OCI-LY7 (cell line): ENCODE measurements at regions not wholly inside any gene's neighbourhood (a gene's known extent, or its start where the extent isn't known, plus 50 kb on each side); places are given as distances from the start of the nearest gene placed in this dataset.

Experiments
- EZH2phosphoT487 ChIP-seq: fragments of 200-600 bp; sonication (generic); IDR thresholded peaks from 2 replicates; pipeline ENCODE4 v1.6.1; 2018; ENCODE audit warnings: low read depth, borderline replicate concordance, mild to moderate bottlenecking, mixed run types, antibody characterized with exemption, low read length, moderate library complexity, mixed read lengths
- TF ChIP-seq, protein P1 (sequence below): fragments of 200-600 bp; sonication (generic); conservative IDR thresholded peaks from 2 replicates; pipeline ENCODE4 v1.5.1; 2014; ENCODE audit warnings: mild to moderate bottlenecking, antibody characterized with exemption, low read length, moderate library complexity, mixed read lengths

DNA sequence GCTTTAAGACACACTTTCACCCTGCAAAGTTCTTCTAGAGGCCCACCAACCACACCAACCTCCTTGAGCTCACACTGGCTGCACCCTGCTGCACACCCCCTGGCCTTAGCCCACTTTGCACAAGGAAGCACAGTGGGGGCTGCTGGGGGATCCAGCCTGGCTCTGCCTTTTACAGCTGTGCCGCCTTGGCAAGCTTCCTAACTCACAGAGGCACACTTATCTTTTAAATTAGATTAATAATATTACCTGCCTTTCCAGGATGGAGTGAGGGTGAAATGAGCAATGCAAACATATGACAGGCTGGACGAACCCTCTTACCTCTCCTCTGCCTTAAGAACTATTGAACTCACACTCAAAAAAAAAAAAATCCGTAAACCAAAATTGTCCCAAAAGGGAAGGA lies 715.8 kb upstream of the ID2 start:
- TF ChIP-seq, protein P1, sequence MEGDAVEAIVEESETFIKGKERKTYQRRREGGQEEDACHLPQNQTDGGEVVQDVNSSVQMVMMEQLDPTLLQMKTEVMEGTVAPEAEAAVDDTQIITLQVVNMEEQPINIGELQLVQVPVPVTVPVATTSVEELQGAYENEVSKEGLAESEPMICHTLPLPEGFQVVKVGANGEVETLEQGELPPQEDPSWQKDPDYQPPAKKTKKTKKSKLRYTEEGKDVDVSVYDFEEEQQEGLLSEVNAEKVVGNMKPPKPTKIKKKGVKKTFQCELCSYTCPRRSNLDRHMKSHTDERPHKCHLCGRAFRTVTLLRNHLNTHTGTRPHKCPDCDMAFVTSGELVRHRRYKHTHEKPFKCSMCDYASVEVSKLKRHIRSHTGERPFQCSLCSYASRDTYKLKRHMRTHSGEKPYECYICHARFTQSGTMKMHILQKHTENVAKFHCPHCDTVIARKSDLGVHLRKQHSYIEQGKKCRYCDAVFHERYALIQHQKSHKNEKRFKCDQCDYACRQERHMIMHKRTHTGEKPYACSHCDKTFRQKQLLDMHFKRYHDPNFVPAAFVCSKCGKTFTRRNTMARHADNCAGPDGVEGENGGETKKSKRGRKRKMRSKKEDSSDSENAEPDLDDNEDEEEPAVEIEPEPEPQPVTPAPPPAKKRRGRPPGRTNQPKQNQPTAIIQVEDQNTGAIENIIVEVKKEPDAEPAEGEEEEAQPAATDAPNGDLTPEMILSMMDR, result no peak
- no peak for TF ChIP-seq EZH2phosphoT487
